ENCODE measurements at regions not wholly inside any gene's neighbourhood (a gene's known extent, or its start where the extent isn't known, plus 50 kb on each side); places are given as distances from the start of the nearest gene placed in this dataset.

DNA sequence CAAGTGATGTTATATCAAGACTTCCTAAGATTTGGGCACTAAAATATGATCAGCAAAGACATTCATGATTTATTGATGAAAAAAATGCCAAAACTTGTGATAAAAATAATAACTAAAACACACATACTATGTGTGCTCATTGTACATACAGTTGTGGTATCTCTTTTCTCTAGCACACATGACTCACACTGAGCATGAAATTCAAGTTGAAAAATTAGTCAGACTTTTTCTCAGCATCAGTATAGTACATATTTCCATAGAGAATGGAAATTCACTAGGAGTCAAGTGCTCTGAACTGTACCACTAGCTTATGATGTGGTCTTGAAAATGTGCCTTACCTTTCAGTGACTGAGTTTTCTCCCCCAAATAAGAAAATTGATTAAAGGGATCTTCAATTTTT is 471.8 kb upstream of the FLRT2 start:
- Mint-ChIP-seq H3K36me3 (ENCODE audit: unreplicated experiment) (peaks cover 2% of the 10 kb centered on the region), H3K4me3 (ENCODE audit: unreplicated experiment) (no peak overlapping the region), H3K27me3 (ENCODE audit: unreplicated experiment) (no peaks in the 10 kb centered on the region), H3K4me1 (ENCODE audit: unreplicated experiment) (peaks cover 17% of the 10 kb centered on the region), H3K27ac (ENCODE audit: unreplicated experiment) (no peak overlapping the region), H3K9me3 (ENCODE audit: unreplicated experiment) (peaks cover 14% of the 10 kb centered on the region)
- TF ChIP-seq, protein P1, sequence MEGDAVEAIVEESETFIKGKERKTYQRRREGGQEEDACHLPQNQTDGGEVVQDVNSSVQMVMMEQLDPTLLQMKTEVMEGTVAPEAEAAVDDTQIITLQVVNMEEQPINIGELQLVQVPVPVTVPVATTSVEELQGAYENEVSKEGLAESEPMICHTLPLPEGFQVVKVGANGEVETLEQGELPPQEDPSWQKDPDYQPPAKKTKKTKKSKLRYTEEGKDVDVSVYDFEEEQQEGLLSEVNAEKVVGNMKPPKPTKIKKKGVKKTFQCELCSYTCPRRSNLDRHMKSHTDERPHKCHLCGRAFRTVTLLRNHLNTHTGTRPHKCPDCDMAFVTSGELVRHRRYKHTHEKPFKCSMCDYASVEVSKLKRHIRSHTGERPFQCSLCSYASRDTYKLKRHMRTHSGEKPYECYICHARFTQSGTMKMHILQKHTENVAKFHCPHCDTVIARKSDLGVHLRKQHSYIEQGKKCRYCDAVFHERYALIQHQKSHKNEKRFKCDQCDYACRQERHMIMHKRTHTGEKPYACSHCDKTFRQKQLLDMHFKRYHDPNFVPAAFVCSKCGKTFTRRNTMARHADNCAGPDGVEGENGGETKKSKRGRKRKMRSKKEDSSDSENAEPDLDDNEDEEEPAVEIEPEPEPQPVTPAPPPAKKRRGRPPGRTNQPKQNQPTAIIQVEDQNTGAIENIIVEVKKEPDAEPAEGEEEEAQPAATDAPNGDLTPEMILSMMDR (IDR thresholded peaks at IDR 0.05): no peak
- DNase-seq (ENCODE audit: extremely low spot score, unreplicated experiment): no peak

DNA sequence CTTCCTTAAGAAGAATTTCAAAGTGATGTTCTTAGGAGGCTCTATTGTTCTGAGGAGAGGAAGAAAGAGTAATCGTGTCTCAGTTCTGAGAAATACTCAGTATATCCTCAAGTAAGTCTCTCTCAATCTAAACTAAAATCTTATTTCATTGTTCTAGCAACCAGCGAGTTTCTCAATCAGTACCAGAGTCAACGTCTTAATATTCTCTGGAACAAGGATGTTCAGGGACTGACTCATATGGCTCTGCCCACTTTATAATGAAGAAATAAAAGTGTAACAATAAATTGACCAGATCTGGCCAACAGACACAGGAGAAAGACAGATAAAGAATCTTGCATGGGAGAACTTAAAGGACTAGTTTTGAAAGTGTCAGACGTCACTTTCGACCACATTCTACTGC is 469.8 kb upstream of the FLRT2 start:
- peaks cover 15% of the 10 kb centered on the region for H3K9me3 Mint-ChIP-seq (ENCODE audit: unreplicated experiment)
- H3K36me3 Mint-ChIP-seq (ENCODE audit: unreplicated experiment): no peaks in the 10 kb centered on the region
- no peak for DNase-seq (ENCODE audit: extremely low spot score, unreplicated experiment)
- H3K27ac Mint-ChIP-seq (ENCODE audit: unreplicated experiment): no peak overlapping the region
- no peak overlapping the region for H3K4me3 Mint-ChIP-seq (ENCODE audit: unreplicated experiment)
- peaks cover 17% of the 10 kb centered on the region for H3K4me1 Mint-ChIP-seq (ENCODE audit: unreplicated experiment)
- H3K27me3 Mint-ChIP-seq (ENCODE audit: unreplicated experiment): no peaks in the 10 kb centered on the region
- TF ChIP-seq, protein P1 (IDR thresholded peaks at IDR 0.05): no peak

DNA sequence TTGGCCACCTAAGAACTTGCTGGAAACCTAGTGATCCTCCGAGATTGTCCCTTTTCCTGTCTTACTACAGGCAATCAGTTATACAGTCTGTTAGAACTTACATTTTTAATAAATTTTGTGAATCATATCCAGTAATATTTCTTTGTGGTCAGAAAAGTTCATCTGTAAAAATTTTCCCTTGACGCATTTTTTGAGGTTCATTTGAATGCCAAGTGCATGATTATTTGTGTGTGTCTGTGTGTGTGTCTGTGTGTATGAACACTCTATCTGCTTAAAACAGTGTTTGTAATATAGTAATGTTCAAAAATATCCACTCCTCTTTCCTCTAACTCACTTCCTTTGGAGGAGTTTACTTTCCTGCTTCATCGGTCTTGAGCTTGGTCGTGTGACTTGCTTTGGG is 468.7 kb upstream of the FLRT2 start:
- Mint-ChIP-seq H3K36me3 (ENCODE audit: unreplicated experiment) (no peaks in the 10 kb centered on the region), H3K4me3 (ENCODE audit: unreplicated experiment) (no peak overlapping the region), H3K27me3 (ENCODE audit: unreplicated experiment) (no peaks in the 10 kb centered on the region), H3K9me3 (ENCODE audit: unreplicated experiment) (peaks cover 15% of the 10 kb centered on the region), H3K27ac (ENCODE audit: unreplicated experiment) (no peak overlapping the region), H3K4me1 (ENCODE audit: unreplicated experiment) (peaks cover 13% of the 10 kb centered on the region)
- DNase-seq (ENCODE audit: extremely low spot score, unreplicated experiment): no peak
- TF ChIP-seq, protein P1 (IDR thresholded peaks at IDR 0.05): no peak

DNA sequence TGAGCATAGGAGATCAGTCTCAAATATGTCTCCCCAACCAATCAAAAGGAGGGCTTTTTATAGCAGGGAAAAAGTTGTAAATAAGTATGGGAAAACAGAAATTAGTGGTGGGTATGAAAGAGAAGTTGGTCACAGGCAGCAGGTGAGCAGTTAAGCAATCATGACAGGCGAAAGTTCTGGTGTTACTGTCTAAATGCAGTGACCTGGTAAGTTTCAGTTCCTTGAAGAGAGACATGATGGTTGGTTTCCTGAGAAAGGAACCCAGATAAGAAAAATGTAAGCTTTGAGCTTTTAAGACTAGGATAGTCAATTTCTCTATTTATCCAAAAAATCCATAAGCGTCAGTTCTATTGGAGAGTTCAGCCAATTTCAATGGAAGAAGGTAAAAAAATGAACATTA is 466.2 kb upstream of the FLRT2 start:
- H3K27ac Mint-ChIP-seq (ENCODE audit: unreplicated experiment): no peak overlapping the region
- H3K36me3 Mint-ChIP-seq (ENCODE audit: unreplicated experiment): no peaks in the 10 kb centered on the region
- no peak overlapping the region for H3K4me3 Mint-ChIP-seq (ENCODE audit: unreplicated experiment)
- H3K4me1 Mint-ChIP-seq (ENCODE audit: unreplicated experiment): no peaks in the 10 kb centered on the region
- DNase-seq (ENCODE audit: extremely low spot score, unreplicated experiment): no peak
- no peaks in the 10 kb centered on the region for H3K27me3 Mint-ChIP-seq (ENCODE audit: unreplicated experiment)
- TF ChIP-seq, protein P1 (IDR thresholded peaks at IDR 0.05): no peak
- peaks cover 15% of the 10 kb centered on the region for H3K9me3 Mint-ChIP-seq (ENCODE audit: unreplicated experiment)

DNA sequence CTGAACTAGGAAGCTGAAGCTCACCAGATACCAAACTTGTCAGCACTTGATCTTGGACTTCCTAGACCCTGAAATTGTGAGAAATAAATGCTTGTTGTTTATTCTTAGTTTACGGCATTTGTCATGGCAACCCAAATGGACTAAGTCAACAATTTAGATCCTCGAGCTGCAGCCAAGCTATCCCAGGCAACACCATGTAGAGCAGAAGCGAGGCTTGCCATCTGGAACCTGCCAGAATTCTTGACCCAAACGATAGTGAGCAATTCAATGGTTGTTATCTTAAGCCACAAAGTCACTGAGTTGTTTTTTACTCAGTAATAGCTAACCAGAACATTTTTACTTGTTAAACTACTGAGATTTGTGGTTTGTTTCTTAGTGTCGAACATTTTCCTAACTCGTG is 458.5 kb upstream of the FLRT2 start:
- TF ChIP-seq, protein P1 (IDR thresholded peaks at IDR 0.05): no peak
- H3K4me3 Mint-ChIP-seq (ENCODE audit: unreplicated experiment): no peak overlapping the region
- H3K36me3 Mint-ChIP-seq (ENCODE audit: unreplicated experiment): no peaks in the 10 kb centered on the region
- H3K27ac Mint-ChIP-seq (ENCODE audit: unreplicated experiment): no peak overlapping the region
- H3K27me3 Mint-ChIP-seq (ENCODE audit: unreplicated experiment): no peaks in the 10 kb centered on the region
- H3K9me3 Mint-ChIP-seq (ENCODE audit: unreplicated experiment): no peaks in the 10 kb centered on the region
- DNase-seq (ENCODE audit: extremely low spot score, unreplicated experiment): no peak
- H3K4me1 Mint-ChIP-seq (ENCODE audit: unreplicated experiment): peaks cover 6% of the 10 kb centered on the region

All from osteocyte (in vitro differentiated cells).